ENCODE measurements at regions not wholly inside any gene's neighbourhood (a gene's known extent, or its start where the extent isn't known, plus 50 kb on each side); places are given as distances from the start of the nearest gene placed in this dataset.
"Not testable (repeated sequence)": the region's sequence is repeated elsewhere in the genome, so short reads cannot be mapped to it uniquely, and the experiment has no call there.

DNA sequence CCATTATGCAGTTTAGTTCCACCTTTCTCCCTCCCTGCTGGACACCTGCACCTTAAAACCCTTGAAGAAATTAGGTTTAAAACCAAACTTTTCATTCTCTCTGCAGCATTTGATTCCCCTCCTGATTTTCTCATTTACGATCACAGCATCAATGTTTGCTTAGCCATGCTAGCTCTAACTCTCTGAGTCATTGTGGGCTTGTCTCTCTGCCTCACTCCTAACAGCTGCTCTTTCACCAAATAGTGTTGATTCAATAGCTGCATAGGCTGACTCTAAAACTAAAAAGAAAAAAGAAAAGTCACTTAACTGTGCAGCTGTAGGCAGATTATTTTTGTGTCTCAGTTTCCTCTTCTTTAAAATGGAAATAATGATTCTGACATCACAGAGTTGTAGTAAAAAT, 1124.9 kb downstream of the DIAPH3 start:
- peak; percentile 39 for DNase-seq

DNA sequence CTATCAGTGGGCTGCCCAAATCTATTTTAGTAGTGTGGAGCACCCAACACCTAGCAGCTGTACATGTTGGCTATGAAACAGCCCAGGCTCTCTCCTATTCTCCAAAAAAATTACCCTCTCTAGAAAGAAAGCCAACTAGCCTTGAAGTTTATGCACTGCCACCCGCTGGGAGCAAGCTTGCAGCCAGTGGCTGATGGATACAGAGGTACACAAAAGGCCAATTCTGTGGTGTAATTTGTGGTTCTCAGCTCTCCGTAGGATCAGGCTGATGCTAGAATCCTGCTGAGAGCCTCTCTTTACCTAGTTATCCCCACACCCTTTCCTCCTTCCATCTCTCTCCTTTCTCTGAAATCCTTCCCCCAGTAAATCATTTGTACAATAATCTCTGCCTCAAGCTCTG, 1120.7 kb downstream of the DIAPH3 start:
- no peak for DNase-seq

DNA sequence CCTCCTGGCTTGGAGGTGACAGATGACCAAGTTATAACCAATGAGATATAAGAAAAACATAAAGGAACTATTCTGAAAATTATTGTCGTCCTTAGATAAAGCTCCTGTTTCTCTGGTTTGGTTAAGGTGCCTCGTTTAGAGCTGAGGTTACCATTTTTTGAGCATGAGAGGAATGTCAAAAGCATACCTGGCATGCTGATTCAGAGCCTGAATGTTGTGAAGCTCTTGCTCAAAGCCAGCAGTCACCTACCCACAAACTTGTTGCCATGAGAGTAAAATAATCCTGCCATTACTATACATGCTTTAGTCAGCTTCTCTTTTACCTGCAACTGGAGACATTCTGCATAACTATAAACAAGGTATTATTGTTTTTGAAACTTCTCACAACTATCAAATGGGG, 1116.2 kb downstream of the DIAPH3 start:
- DNase-seq, result no peak

DNA sequence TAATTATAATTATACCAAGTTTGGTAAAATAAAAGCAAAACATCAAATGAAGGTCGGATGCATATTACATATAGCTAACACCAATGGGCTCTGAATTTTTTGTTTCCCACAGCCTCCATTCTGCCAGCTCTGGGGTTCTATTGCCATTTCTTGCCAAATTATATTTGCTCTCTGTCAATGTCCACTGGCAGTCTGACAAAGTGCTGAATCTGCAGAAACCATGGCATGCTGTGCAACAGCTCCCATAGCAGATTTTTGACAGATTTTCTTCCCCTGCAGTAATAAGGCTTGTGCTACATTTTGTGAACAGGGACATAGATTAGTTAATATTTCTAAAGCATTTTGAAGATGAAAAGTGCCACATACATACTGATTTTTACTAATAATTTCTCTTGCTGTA, 1102.1 kb downstream of the DIAPH3 start:
- no peak for DNase-seq

DNA sequence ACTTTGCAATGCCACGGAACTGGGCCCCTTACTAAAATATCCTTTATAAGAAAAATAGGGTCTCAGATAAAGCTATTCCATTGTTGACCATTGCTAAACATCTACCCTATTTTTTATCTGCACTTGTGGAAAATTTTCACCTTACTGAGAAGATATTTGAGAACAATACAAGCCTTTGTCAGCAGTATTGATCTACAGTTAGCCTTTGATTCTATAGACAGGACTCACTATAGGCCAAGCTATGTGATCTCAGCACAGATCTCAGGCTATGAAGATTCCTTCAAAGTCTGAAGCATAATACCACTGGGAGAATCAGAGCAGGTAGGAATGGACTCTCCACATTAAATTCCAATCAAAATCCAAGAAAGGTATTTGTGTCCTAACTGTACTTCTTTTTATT, 1099.7 kb downstream of the DIAPH3 start:
- no peak for DNase-seq

DNA sequence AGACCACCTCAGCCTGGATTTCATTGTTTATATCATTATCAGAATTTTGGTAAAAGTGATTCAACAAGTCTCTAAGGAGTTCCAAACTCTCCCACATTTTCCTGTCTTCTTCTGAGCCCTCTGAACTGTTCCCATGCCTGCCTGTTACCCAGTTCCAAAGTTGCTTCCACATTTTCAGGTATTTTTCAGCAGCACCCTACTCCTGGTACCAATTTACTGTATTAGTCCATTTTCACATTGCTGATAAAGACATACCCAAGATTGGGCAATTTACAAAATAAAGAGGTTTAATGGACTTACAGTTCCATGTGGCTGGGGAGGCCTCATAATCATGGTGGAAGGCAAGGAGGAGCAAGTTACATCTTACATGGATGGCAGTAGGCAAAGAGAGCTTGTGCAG, 1087.3 kb downstream of the DIAPH3 start:
- not testable (repeated sequence) for DNase-seq

DNA sequence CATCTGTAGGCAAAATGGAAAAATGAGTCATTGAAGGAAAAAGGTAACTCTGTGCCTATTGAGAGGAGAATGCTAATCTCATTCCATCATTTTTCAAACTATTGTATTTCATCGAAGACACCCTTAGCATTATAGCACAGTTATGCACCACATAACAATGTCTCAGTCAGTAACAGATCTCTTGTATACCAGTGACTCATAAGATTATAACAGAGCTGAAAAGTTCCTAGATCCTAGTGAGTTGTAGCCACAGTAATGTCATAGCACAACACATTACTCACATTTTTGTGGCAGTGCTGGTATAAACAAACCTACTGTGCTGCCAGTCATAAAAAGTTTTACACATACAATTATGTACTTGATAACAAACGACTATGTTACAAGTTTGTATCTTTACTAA, 1077.6 kb downstream of the DIAPH3 start:
- DNase-seq, result no peak

DNA sequence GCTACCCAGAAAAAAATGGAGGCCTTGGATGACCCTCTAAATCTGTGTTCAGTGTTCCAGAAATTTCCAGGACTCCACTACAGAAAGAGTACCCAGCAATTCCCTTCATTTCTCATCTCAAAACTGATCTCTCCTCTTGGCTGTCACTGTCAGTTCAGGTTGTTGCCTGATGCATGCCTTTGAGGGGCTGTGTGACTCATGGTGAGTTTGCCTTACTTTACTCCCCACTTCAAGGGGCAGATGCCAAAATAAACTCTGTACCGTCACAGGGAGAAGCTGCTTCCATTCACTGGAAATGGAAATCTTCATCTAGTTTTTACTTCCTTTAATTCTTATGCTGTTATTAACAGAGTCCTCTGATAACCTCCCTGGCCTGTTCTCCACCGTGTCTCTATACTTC, 1075.0 kb downstream of the DIAPH3 start:
- no peak for DNase-seq

DNA sequence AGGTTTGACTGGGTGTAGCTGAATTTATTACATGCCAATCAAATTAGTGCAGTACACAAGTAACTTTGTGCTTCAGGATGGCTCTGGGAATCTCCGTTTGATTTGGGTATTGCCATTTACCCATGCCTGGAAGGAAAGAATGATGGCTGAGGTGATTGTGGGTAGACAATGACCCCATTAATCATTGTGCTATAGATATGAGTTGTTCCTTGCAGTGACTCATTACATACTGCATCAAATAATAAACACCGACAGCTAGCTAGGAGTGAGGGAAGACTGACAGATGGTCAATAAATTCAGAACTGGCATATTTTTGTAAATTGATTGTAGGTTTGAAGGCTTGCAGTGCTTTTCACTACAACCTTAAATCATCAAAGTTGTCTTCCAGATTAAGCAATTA, 1069.5 kb downstream of the DIAPH3 start:
- peak; percentile 77 for DNase-seq

DNA sequence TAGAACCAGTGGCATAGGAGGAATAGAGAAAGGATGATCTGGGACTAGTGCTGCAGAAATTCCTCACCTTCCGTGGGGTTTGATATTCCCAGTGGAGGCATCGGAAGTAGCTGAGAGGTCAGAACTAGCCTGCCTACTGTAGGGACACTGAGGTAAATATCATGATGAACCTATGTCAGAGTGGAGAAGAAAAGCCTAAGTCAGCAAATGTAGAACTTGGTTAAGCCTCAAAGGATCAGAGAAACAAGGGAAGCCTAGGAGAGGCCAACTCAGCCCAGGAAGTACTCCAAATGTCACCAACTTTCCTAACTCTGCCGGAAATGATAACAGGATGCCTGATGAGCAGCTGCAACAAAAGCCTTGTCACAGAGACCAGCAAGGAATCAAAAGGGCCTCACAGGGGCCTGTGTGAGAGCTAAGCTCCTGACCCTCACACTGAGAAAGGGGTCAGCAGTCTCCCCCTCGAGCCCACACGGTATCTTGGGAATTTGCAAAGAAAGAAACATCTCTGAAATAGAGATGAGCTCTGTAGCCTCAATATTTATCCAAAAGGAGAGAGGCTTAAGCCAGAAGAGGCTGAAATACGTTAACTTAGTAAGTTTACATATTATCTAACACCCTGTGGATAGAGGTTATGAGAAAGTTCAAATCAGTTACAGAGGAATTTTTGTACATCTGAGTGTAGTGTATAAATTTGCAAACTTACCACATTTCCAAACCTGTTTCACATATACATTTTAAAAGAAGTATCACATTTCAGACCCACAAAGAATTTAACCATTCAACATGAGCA, 1064.3 kb downstream of the DIAPH3 start:
- no peak for DNase-seq

DNA sequence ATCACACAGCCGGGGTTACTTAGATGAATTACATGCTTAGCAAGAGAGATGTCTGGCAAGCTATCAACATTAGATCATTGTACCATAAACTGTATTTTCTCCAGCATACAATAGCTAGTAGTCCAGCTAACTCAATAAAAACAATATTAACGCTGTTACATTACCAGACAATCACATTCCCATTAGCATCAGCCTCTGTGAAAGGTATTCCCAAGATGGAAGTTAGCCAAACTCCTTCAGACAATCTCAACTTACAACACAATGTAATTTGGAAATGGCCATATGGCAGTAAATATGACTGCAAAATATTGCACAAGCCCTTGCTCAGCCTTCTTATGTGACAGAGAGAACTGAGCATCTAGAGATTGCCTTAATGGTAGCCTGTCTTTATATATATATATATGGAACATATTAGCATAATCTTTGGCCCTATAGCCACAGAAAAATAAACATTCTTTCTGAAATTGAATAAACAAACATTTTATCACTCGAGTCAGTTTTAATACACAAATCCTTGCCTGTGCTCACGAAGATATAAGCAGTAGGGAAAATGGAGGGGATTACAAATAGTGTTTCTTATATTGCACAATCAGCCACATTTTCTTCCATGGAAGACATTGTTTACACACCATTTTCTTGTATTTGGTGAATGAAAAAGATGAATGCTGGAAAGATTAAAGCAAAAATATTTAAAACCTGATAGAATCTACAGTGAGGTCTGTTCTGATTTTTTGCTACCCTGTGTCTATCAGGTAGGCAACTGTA, 1060.5 kb downstream of the DIAPH3 start:
- DNase-seq, result peak; percentile 99

DNA sequence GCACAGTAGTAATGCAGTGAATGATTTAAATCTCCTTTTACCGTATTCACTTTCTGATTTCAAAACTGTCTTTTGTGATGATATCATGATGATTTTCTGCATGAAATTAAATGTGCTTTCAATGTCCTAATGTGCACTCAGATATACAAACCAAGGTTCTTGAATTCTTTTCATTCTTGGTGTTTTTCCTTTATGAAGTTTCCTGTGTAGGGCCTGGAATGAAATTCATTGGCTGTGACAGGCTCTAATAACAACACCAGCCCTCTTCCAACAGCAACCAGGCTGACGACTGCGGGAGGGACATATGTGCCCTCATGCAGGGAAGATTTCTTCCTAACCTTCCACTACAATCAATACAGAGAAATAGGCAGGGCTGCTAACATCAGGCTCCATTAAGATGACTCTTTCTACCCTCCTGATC, 1052.0 kb downstream of the DIAPH3 start:
- no peak for DNase-seq

DNA sequence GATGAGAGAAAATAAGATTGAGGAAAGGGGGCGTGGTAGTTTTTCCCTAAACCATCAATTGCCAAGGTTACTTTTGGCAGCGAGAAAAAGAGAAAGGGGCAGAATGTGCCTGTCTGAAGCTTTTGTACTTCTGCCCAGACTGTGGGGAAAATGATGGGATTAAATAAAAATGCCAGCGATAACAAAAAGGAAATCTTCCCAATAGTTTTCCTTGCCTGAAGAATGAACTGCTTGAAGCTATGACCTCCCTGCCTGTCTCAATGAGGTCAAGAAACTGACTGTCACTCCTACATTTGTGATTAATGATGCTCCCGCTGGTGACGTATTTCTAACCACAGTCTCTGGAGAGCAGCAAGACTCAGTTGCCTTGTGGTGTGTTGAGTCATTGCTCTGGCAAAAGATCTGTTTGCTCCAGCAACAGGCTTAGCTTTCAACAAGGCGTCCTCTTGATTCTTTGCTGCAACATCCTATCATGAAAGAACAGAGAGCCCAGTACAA, 1051.5 kb downstream of the DIAPH3 start:
- DNase-seq, result no peak

DNA sequence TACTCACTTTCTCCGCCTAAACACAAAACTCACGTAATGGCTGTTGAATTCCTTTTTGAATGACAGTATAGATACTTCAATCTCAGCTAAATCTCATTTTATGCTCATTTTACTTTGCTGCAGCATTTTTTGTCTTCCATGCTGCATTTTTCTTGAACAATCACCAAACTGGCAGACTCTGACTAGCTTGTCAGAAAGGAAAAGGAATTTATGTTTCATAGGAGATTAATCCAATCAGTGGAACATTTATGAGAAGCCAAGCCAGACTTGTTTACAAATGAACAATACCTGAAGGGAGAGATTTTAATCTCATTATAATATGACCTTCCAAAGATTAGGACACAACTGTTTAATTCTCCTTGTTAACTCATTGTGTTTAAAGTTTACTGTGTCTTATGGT, 1044.3 kb downstream of the DIAPH3 start:
- no peak for DNase-seq

DNA sequence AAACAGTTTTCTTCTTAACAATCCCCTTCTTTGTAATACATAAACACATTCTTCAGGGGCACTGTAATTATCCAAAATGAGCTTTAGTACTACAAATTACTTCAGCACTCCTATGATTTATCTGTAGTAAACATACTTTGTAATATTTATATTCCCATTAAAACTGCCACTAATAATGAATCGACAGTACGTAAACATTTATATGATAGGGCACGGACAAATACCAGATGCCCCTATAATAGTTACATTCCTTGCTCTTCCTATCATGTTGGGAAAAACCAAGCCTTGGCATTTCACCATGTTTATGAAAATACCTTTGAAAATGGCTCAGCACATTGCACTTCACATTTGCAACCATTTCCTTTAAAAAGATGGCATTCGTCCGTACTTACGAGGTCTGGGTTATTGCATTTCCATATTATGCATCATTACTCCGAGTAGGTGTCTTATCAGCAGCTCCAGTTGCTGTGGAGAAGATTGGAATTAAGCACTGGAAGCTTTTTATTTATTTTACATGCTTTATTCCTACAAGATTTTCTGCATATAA, 1043.4 kb downstream of the DIAPH3 start:
- DNase-seq, result no peak

DNA sequence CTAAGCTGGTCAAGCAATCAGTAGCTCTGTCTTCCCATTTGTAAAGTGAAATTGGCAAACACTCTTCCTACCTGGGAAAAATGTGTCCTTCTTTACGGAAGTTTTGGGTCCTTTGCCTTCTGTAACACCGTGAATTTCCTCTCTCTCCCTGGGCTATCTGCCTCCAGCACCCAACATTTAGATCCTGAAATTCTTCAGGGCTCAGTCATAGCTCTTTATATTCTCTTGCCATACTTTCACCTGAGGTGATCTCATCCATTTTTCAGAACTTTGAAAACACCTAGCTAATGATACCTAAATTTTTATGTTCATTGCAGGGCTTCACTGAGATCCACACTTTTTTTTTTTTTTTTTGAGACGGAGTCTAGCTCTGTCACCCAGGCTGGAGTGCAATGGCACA, 1042.2 kb downstream of the DIAPH3 start:
- no peak for DNase-seq

DNA sequence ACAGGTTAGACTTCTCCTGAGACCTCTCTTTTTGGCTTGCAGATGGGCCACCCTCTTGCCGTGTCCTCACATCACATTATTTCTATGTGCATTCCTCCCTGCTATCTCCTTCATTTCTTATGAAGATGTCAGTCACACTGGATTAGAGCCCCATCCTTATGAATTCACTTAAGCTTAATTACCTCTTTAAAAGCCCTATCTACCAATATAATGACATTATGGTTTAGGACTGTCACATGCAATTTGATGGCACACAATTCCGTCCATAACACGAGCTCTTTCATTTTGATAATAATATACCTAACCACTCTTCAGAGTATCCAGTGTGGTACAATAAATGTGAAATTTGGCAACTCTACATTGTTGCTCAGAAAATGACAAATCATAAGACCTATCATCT, 1037.3 kb downstream of the DIAPH3 start:
- no peak for DNase-seq

DNA sequence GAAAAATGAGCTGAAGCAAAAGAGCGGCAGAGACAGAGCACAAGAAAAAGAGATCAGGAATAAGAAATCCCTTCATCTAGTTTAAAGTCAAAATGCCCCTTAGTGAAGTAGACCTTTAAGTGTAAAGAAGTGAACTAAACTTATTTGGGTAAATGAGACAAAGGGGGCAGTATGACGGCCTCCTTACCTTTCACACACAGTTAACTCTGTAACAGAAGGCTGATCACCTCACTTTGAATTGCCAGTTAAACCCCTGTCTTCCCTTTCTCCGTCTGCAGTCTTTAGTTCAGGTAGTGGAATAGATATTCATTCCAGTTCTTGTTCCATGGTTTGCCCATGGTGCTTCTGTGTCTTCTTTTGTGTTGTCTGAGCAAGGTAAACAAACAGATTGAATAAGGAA, 1029.8 kb downstream of the DIAPH3 start:
- no peak for DNase-seq

DNA sequence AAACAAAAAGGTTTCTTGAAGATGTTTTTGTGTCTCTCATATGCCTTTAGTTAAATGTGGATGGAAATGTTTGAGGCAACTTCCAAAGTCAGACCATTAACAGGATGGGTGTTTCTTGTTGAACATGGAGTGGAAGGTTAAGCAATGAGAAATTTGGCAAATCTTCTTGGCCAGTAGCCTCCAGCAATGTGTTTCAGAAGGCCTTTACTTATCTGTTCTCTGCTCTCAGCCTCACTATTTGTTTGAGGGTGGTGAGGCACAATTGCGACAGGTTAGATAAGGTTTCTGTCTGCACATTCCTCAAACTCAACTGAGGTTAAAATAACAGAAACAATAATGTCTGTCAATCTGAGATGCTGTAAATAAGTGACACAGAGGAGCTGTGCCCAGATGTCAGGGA, 1019.0 kb downstream of the DIAPH3 start:
- no peak for DNase-seq

DNA sequence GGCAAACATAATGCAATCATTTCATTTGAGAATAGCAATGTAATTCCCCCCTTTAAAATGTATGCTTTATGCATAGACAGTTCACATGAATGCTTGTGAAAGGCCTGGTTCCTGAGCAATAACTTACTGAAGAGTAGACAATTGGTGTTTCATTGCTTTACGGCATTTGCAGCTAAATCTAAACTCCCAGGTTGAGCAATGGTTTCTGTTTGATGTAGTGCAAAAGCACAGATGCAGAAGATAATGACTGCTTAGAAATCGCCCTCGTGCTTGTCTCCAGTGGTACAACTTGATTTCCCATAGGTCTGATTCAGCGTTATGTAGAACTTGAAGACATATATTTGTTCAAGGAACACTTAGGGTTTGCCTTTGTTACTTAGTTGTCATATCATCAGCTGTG, 1018.3 kb downstream of the DIAPH3 start:
- no peak for DNase-seq

DNA sequence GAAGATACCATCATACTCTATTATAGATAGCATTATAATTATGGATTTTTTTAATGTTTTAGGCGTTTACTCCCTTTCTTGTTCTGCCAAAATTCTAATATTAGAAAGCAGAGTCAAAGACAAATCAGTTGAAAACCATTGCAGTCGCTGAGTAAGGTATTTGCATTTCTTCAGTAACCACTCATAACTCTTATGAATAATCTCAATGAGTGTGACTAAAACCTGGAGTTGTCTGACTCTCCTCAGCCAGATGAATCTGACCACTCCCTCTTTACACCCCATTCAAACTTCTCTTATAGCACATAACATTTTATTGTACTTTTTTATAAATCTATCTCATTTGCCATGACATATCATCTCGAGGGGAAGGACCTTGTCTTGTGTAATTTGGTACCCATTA, 1006.5 kb downstream of the DIAPH3 start:
- no peak for DNase-seq

DNA sequence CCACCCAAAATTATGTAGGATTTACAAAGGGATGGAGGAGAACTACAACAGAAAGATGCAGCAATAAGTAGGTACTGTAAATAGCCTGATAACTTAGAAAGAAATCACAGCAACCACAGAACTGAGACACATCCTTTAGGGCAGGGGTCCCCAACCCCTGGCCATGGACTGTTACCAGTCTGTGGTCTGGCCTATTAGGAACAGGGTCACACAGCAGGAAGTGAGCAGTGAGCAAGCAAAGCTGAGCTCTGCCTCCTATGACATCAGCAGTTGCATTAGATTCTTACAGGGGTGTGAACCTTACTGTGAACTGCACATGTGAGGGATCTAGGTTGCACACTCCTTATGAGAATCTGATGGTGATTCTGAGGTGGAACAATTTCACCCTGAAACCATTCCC, 997.6 kb downstream of the DIAPH3 start:
- no peak for DNase-seq

DNA sequence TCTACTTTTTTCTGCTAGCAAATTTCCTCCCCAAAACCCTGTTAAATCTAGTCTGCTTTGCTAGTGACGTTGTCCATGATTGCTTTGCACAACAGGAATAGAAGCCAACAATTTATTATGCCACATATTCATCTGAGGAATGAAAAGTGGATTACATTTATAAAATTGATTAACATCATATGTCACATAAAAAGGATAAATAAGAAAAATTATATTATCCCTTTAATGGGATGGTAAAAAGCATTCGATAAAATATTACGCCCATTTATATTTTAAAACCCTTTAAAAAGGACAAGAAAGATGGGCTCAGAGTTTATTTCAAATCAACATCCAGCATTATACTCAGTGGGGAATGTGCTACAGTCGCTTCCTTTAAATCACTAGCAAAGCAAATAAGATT, 991.7 kb downstream of the DIAPH3 start:
- no peak for DNase-seq

DNA sequence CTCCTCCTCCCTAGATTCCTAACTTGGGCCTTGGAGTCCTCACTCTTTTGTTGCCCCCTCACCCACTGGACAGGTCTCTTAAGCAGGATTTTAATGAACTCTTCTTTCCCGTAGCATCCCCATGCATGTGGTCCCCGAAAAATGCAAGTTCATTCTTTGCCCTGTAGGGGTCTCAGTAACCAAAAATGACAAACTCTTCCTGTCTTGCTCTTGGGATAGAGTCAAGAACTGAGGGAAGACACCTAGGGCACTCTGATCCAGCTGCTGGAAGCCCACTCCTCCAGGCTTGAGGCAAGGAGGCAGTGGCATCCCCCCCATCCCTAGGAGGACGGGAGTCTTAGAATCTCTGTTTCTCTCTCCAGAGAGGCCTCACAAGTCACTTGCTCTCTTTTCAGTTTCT, 987.0 kb downstream of the DIAPH3 start:
- DNase-seq, result no peak

Data from NCI-H2171 treated with DMSO at 0.1 percent for 48 hours (cell line).